HepG2 (cell line): ENCODE measurements at regions not wholly inside any gene's neighbourhood (a gene's known extent, or its start where the extent isn't known, plus 50 kb on each side); places are given as distances from the start of the nearest gene placed in this dataset.

ENCODE experiments used
- AFF4 ChIP-seq: sonication (generic); formaldehyde crosslinking; IDR thresholded peaks from 2 replicates; pipeline ENCODE4 v1.4.0; 2020; ENCODE audit warnings: missing genetic modification reagents
- ATF7 ChIP-seq, 2 experiments: fragments of 450-650 bp in 1 of 2; sonication (generic) in 1 of 2; formaldehyde crosslinking in 1 of 2; IDR thresholded peaks; 2 replicates each; pipeline versions ENCODE4 v1.4.0 to v1.6.1; 2016 to 2020; ENCODE audit warnings: antibody characterized with exemption in 1 of 2, mild to moderate bottlenecking in 1 of 2, missing genetic modification reagents in 1 of 2
- ETV5 ChIP-seq: IDR thresholded peaks from 2 replicates; pipeline ENCODE4 v1.6.1; 2018; ENCODE audit warnings: missing biosample characterization, missing genetic modification reagents, inconsistent platforms, borderline replicate concordance
- FOSL1 ChIP-seq: sonication (generic); formaldehyde crosslinking; IDR thresholded peaks from 2 replicates; pipeline ENCODE4 v1.9.0; 2021; ENCODE audit warnings: missing genetic modification reagents, borderline replicate concordance
- FOSL2 ChIP-seq: sonication (generic); formaldehyde crosslinking; IDR thresholded peaks from 2 replicates; pipeline ENCODE4 v1.4.0; 2020; ENCODE audit warnings: missing genetic modification reagents
- FOXA3 ChIP-seq: IDR thresholded peaks from 2 replicates; pipeline ENCODE4 v1.6.1; 2016; ENCODE audit warnings: missing genetic modification reagents, missing compliant biosample characterization
- FOXC1 ChIP-seq: sonication (generic); formaldehyde crosslinking; IDR thresholded peaks from 2 replicates; pipeline ENCODE4 v1.8.0; 2022; ENCODE audit warnings: mild to moderate bottlenecking, missing genetic modification reagents, borderline replicate concordance
- HMG20A ChIP-seq: IDR thresholded peaks from 2 replicates; pipeline ENCODE4 v1.6.1; 2016; ENCODE audit warnings: borderline replicate concordance
- MAX ChIP-seq: IDR thresholded peaks from 2 replicates; pipeline ENCODE4 v1.6.1; 2012; ENCODE audit warnings: inconsistent platforms
- MYC ChIP-seq: sonication (generic); formaldehyde crosslinking; IDR thresholded peaks from 2 replicates; pipeline ENCODE4 v1.9.0; 2021; ENCODE audit warnings: missing genetic modification reagents, borderline replicate concordance
- NCOR1 ChIP-seq: fragments of 200-600 bp; sonication (generic); IDR thresholded peaks from 2 replicates; pipeline ENCODE4 v1.7.0; 2017; ENCODE audit warnings: antibody characterized with exemption, low read length, borderline replicate concordance
- NFKBIZ ChIP-seq: IDR thresholded peaks from 2 replicates; pipeline ENCODE4 v1.6.1; 2018; ENCODE audit warnings: missing genetic modification reagents, missing compliant biosample characterization
- PCBP1 ChIP-seq: fragments of 200-400 bp; formaldehyde crosslinking; IDR thresholded peaks from 2 replicates; pipeline ENCODE4 v1.6.1; 2017; ENCODE audit warnings: mild to moderate bottlenecking, low read depth, low read length, borderline replicate concordance
- POGZ ChIP-seq: sonication (generic); formaldehyde crosslinking; IDR thresholded peaks from 2 replicates; pipeline ENCODE4 v1.4.0; 2020; ENCODE audit warnings: mild to moderate bottlenecking, missing genetic modification reagents
- POLR2G ChIP-seq: fragments of 200-400 bp; formaldehyde crosslinking; IDR thresholded peaks from 2 replicates; pipeline ENCODE4 v1.6.1; 2018; ENCODE audit warnings: mild to moderate bottlenecking, low read depth, low read length, moderate library complexity
- XBP1 ChIP-seq: sonication (generic); formaldehyde crosslinking; IDR thresholded peaks from 2 replicates; pipeline ENCODE4 v1.5.0; 2020; ENCODE audit warnings: missing genetic modification reagents
- XRCC5 ChIP-seq: fragments of 200-400 bp; formaldehyde crosslinking; optimal IDR thresholded peaks from 2 replicates; pipeline ENCODE3; 2017; ENCODE audit warnings: mild to moderate bottlenecking, low read length
- ZBTB7B ChIP-seq: sonication (generic); formaldehyde crosslinking; IDR thresholded peaks from 2 replicates; pipeline ENCODE4 v1.4.0; 2020; ENCODE audit warnings: missing genetic modification reagents
- ZFX ChIP-seq: sonication (generic); formaldehyde crosslinking; IDR thresholded peaks from 2 replicates; pipeline ENCODE4 v1.4.0; 2020; ENCODE audit warnings: mild to moderate bottlenecking, low read depth, missing genetic modification reagents, moderate library complexity
- ZKSCAN5 ChIP-seq: sonication (generic); formaldehyde crosslinking; IDR thresholded peaks from 2 replicates; pipeline ENCODE4 v1.5.1; 2020; ENCODE audit warnings: mild to moderate bottlenecking, missing genetic modification reagents
- ZNF331 ChIP-seq: sonication (generic); formaldehyde crosslinking; IDR thresholded peaks from 2 replicates; pipeline ENCODE4 v1.4.0; 2020; ENCODE audit warnings: missing genetic modification reagents
- ZNF431 ChIP-seq: sonication (generic); formaldehyde crosslinking; IDR thresholded peaks from 2 replicates; pipeline ENCODE4 v1.9.0; 2022; ENCODE audit warnings: missing genetic modification reagents, low read depth, mild to moderate bottlenecking, borderline replicate concordance
- ZNF546 ChIP-seq: sonication (generic); formaldehyde crosslinking; conservative IDR thresholded peaks from 2 replicates; pipeline ENCODE4 v1.8.1; 2023; ENCODE audit warnings: mild to moderate bottlenecking, missing genetic modification reagents
- ZNF589 ChIP-seq: sonication (generic); formaldehyde crosslinking; conservative IDR thresholded peaks from 2 replicates; pipeline ENCODE4 v1.8.0; 2022; ENCODE audit warnings: mild to moderate bottlenecking, moderate library complexity, missing genetic modification reagents
- ZNF644 ChIP-seq: IDR thresholded peaks from 2 replicates; pipeline ENCODE4 v1.6.1; 2016; ENCODE audit warnings: low read depth
- ZNF761 ChIP-seq: sonication (generic); formaldehyde crosslinking; conservative IDR thresholded peaks from 2 replicates; pipeline ENCODE4 v1.4.0; 2020; ENCODE audit warnings: mild to moderate bottlenecking, missing genetic modification reagents
- ZNF770 ChIP-seq: sonication (generic); formaldehyde crosslinking; IDR thresholded peaks from 2 replicates; pipeline ENCODE4 v1.5.0; 2020; ENCODE audit warnings: mild to moderate bottlenecking, missing genetic modification reagents

GRCh38 chr4:138348055-138348454, 105.9 kb upstream of the SLC7A11 start (continued):
- no peak for TF ChIP-seq AFF4 (CRISPR knock-in tag)
- no peak for TF ChIP-seq XBP1 (CRISPR knock-in tag)
- TF ChIP-seq HMG20A (CRISPR knock-in tag) = peak; percentile 74; the same call in 1 of the 2 replicates
- TF ChIP-seq ZNF589 (CRISPR knock-in tag) = no peak
- no peak for TF ChIP-seq ZKSCAN5
- no peak for TF ChIP-seq ZNF770 (CRISPR knock-in tag)
- peak; percentile 45 for TF ChIP-seq FOXA3 (CRISPR knock-in tag)
- TF ChIP-seq ZNF761 (CRISPR knock-in tag) = no peak
- TF ChIP-seq ZFX (CRISPR knock-in tag) = no peak
- TF ChIP-seq ZNF644 (CRISPR knock-in tag) = 0 out of 2 replicates have a peak, but pooled peaks have one; percentile 34
- no peak for TF ChIP-seq ATF7 (IDR thresholded peaks at IDR 0.05)
- no peak for TF ChIP-seq ATF7 (CRISPR knock-in tag; IDR thresholded peaks at IDR 0.05)
- no peak for TF ChIP-seq PCBP1
- no peak for TF ChIP-seq NCOR1
- TF ChIP-seq FOSL2 (CRISPR knock-in tag) = peak; percentile 88
- no peak for TF ChIP-seq FOXC1 (CRISPR knock-in tag)
- TF ChIP-seq NFKBIZ (CRISPR knock-in tag) = no peak
- TF ChIP-seq ZNF431 (CRISPR knock-in tag) = no peak
- TF ChIP-seq ETV5 = peak; percentile 72; the same call in 1 of the 2 replicates
- peak; percentile 18 for TF ChIP-seq XRCC5
- peak; percentile 34; the same call in 1 of the 2 replicates for TF ChIP-seq MAX
- TF ChIP-seq POGZ (CRISPR knock-in tag) = no peak
- TF ChIP-seq POLR2G = peak; percentile 75
- TF ChIP-seq ZBTB7B = no peak
- TF ChIP-seq ZNF546 (CRISPR knock-in tag) = no peak
- TF ChIP-seq MYC (CRISPR knock-in tag) = no peak
- no peak for TF ChIP-seq ZNF331 (CRISPR knock-in tag)
- 0 out of 2 replicates have a peak, but pooled peaks have one; percentile 31 for TF ChIP-seq FOSL1 (CRISPR knock-in tag)
